IMR-90 (cell line): ENCODE measurements at regions not wholly inside any gene's neighbourhood (a gene's known extent, or its start where the extent isn't known, plus 50 kb on each side); places are given as distances from the start of the nearest gene placed in this dataset.

ENCODE experiments used
- ATAC-seq: fragments of 200-7000 bp; cut with Tn5 transposase; 2 replicates; pipeline ENCODE4 v1.9.1; 2020; ENCODE audit warnings: low read depth, mild to moderate bottlenecking, moderate library complexity
- BruUV-seq: library from RNA; stranded (reverse); fragments of 400-500 nt; replicated peaks from 2 replicates; lab custom pipeline; 2021; lab: Mats Ljungman, UMichigan
- CTCF ChIA-PET: fragments of 300-600 bp; formaldehyde crosslinking; extraction: SDS; loops from one replicate; lab custom pipeline; 2021; ENCODE audit warnings: antibody characterized with exemption; lab: Yijun Ruan, JAX
- POLR2A ChIA-PET: fragments of 300-600 bp; sonication (Branson Sonifier 250); formaldehyde crosslinking; loops from one replicate; lab custom pipeline; 2022; ENCODE audit warnings: antibody characterized with exemption; ENCODE audit not compliant: unreplicated experiment; lab: Charles Lee
- DNase-seq: peaks from one replicate; pipeline ENCODE4 v3.0.0; 2013
- H2AFZ ChIP-seq: replicated peaks from 2 replicates; pipeline ENCODE3; 2013; ENCODE audit warnings: low read length, mild to moderate bottlenecking; ENCODE audit not compliant: poor library complexity
- H2AK5ac ChIP-seq: 2 replicates; pipeline ENCODE4 v1.6.1; 2013; ENCODE audit warnings: low read depth, low read length, inconsistent platforms
- H2AK9ac ChIP-seq: replicated peaks from 2 replicates; pipeline ENCODE3; 2013; ENCODE audit warnings: mild to moderate bottlenecking, low read depth, low read length, moderate library complexity; ENCODE audit not compliant: poor library complexity
- H2BK120ac ChIP-seq: 2 replicates; pipeline ENCODE4 v1.6.1; 2013; ENCODE audit warnings: low read depth, low read length, inconsistent platforms
- H2BK15ac ChIP-seq: 3 replicates; pipeline ENCODE4 v1.6.1; 2013; ENCODE audit warnings: low read depth, low read length, inconsistent platforms
- H2BK20ac ChIP-seq: 2 replicates; pipeline ENCODE4 v1.6.1; 2013; ENCODE audit warnings: low read depth, mild to moderate bottlenecking, inconsistent platforms, low read length, moderate library complexity
- H2BK5ac ChIP-seq: 2 replicates; pipeline ENCODE4 v1.6.1; 2013; ENCODE audit warnings: mild to moderate bottlenecking, low read depth, low read length, inconsistent platforms; ENCODE audit not compliant: poor library complexity, severe bottlenecking
- H3K14ac ChIP-seq: replicated peaks from 2 replicates; pipeline ENCODE4 v1.6.1; 2013; ENCODE audit warnings: low read depth, low read length, inconsistent platforms
- H3K18ac ChIP-seq: 2 replicates; pipeline ENCODE4 v1.6.1; 2013; ENCODE audit warnings: low read depth, low read length, control low read depth
- H3K23ac ChIP-seq: 2 replicates; pipeline ENCODE4 v1.6.1; 2013; ENCODE audit warnings: low read depth, low read length, inconsistent platforms
- H3K27ac ChIP-seq: 2 replicates; pipeline ENCODE4 v1.5.1; 2013; ENCODE audit warnings: mild to moderate bottlenecking, control low read depth, low read length; ENCODE audit not compliant: insufficient read depth
- H3K27me3 ChIP-seq: 2 replicates; pipeline ENCODE4 v1.6.1; 2013; ENCODE audit warnings: low read length; ENCODE audit not compliant: control insufficient read depth, insufficient read depth
- H3K36me3 ChIP-seq: 2 replicates; pipeline ENCODE4 v1.6.1; 2013; ENCODE audit warnings: low read length, mixed read lengths; ENCODE audit not compliant: control insufficient read depth, insufficient read depth
- H3K4ac ChIP-seq: 2 replicates; pipeline ENCODE4 v1.6.1; 2013; ENCODE audit warnings: low read depth, low read length, inconsistent platforms
- H3K4me1 ChIP-seq: 2 replicates; pipeline ENCODE4 v1.6.1; 2013; ENCODE audit warnings: low read length, mixed read lengths; ENCODE audit not compliant: control insufficient read depth, insufficient read depth
- H3K4me2 ChIP-seq: 2 replicates; pipeline ENCODE4 v1.6.1; 2013; ENCODE audit warnings: low read depth, mild to moderate bottlenecking, control low read depth, low read length, moderate library complexity
- H3K4me3 ChIP-seq: 2 replicates; pipeline ENCODE4 v1.5.1; 2013; ENCODE audit warnings: low read depth, mild to moderate bottlenecking, control low read depth, low read length, moderate library complexity; ENCODE audit not compliant: insufficient read depth
- H3K56ac ChIP-seq: 2 replicates; pipeline ENCODE4 v1.6.1; 2013; ENCODE audit warnings: low read length, inconsistent platforms; ENCODE audit not compliant: insufficient read depth; ENCODE audit errors: extremely low read depth
- H3K79me1 ChIP-seq, 2 experiments: 2 replicates each; pipeline ENCODE4 v1.6.1; 2013; ENCODE audit warnings: low read length in 2 of 2, inconsistent platforms in 1 of 2, low read depth in 1 of 2
- H3K9ac ChIP-seq: 2 replicates; pipeline ENCODE4 v1.6.1; 2013; ENCODE audit warnings: low read depth, low read length, control low read depth
- H3K9me1 ChIP-seq: 2 replicates; pipeline ENCODE4 v1.6.1; 2013; ENCODE audit warnings: low read length, inconsistent platforms; ENCODE audit not compliant: insufficient read depth
- H3K9me3 ChIP-seq: 2 replicates; pipeline ENCODE4 v1.6.1; 2013; ENCODE audit warnings: low read length; ENCODE audit not compliant: control insufficient read depth, insufficient read depth
- H4K20me1 ChIP-seq: 2 replicates; pipeline ENCODE4 v1.6.1; 2013; ENCODE audit warnings: low read length, inconsistent platforms; ENCODE audit not compliant: insufficient read depth
- H4K5ac ChIP-seq: 2 replicates; pipeline ENCODE4 v1.6.1; 2013; ENCODE audit warnings: mild to moderate bottlenecking, low read depth, low read length, control low read depth
- H4K8ac ChIP-seq, 2 experiments: 2 replicates each; pipeline ENCODE4 v1.6.1; 2013; ENCODE audit warnings: low read depth in 2 of 2, low read length in 2 of 2, control low read depth in 1 of 2, inconsistent platforms in 1 of 2
- H4K91ac ChIP-seq: 2 replicates; pipeline ENCODE4 v1.6.1; 2013; ENCODE audit warnings: low read depth, low read length, inconsistent platforms; ENCODE audit not compliant: insufficient read depth
- BHLHE40 ChIP-seq: fragments of 150-350 bp; IDR thresholded peaks from 2 replicates; pipeline ENCODE4 v1.6.1; 2016; ENCODE audit warnings: mild to moderate bottlenecking, low read depth, low read length
- CEBPB ChIP-seq: IDR thresholded peaks from 2 replicates; pipeline ENCODE4 v1.6.1; 2012; ENCODE audit warnings: low read depth, low read length, improper control_type of control experiment
- CHD1 ChIP-seq: IDR thresholded peaks from 2 replicates; pipeline ENCODE4 v1.6.1; 2012; ENCODE audit warnings: low read depth, low read length, improper control_type of control experiment
- CTCF ChIP-seq: conservative IDR thresholded peaks from 2 replicates; pipeline ENCODE4 v1.5.1; 2012; ENCODE audit warnings: mild to moderate bottlenecking, low read depth, low read length, improper control_type of control experiment
- ELK1 ChIP-seq: fragments of 150-350 bp; IDR thresholded peaks from 2 replicates; pipeline ENCODE4 v1.6.1; 2016; ENCODE audit warnings: low read depth, mild to moderate bottlenecking, low read length, moderate library complexity, borderline replicate concordance
- FOS ChIP-seq: fragments of 150-350 bp; IDR thresholded peaks from 2 replicates; pipeline ENCODE4 v1.6.1; 2016; ENCODE audit warnings: low read depth, low read length
- MAZ ChIP-seq: IDR thresholded peaks from 2 replicates; pipeline ENCODE4 v1.6.1; 2012; ENCODE audit warnings: low read depth, mild to moderate bottlenecking, low read length, improper control_type of control experiment, moderate library complexity, borderline replicate concordance
- POLR2A ChIP-seq: IDR thresholded peaks from 2 replicates; pipeline ENCODE4 v1.6.1; 2012; ENCODE audit warnings: mild to moderate bottlenecking, low read depth, low read length
- RAD21 ChIP-seq: IDR thresholded peaks from 2 replicates; pipeline ENCODE4 v1.6.1; 2012; ENCODE audit warnings: low read length, improper control_type of control experiment
- RFX5 ChIP-seq: IDR thresholded peaks from 2 replicates; pipeline ENCODE4 v1.8.0; 2012; ENCODE audit warnings: low read depth, mild to moderate bottlenecking, low read length, moderate library complexity
- SMC3 ChIP-seq: fragments of 150-350 bp; IDR thresholded peaks from 2 replicates; pipeline ENCODE4 v1.6.1; 2016; ENCODE audit warnings: low read depth, mild to moderate bottlenecking, antibody characterized with exemption, low read length, moderate library complexity
- USF2 ChIP-seq: fragments of 150-350 bp; IDR thresholded peaks from 2 replicates; pipeline ENCODE4 v1.6.1; 2017; ENCODE audit warnings: mild to moderate bottlenecking, antibody characterized with exemption, low read length, low read depth
- WGBS, 2 experiments: methylation state at CpG; one replicate each; pipeline versions ENCODE4 v1.1.5 to v1.1.7; 2013; ENCODE audit warnings: missing lambda C conversion rate in 2 of 2; ENCODE audit not compliant: insufficient read length in 1 of 2; ENCODE audit errors: extremely low coverage in 2 of 2; 5-methylcytosine and 5-hydroxymethylcytosine counted together
- dilution Hi-C: fragments of 300-500 bp; cut with HindIII; formaldehyde crosslinking; loops from one replicate; pipeline ENCODE4 v1.14.3; 2018; ENCODE audit warnings: low sequenced_read_pairs; ENCODE audit not compliant: unreplicated experiment
- in situ Hi-C: fragments of 300-500 bp; cut with MboI; formaldehyde crosslinking; loops from 3 replicates; pipeline ENCODE4 v1.14.3; 2019; ENCODE audit warnings: low sequenced_read_pairs, inconsistent platforms, mixed read lengths
- intact Hi-C: fragments of 100-400 bp; cut with micrococcal nuclease; formaldehyde crosslinking; loops from 2 replicates; pipeline ENCODE4 v1.10.0; 2022

GRCh38 chr5:51225789-51226742 is 157.2 kb upstream of the ISL1 start:
- no peak overlapping the region for H3K9ac ChIP-seq
- H4K8ac ChIP-seq: no peak overlapping the region
- H3K27me3 ChIP-seq: no peaks in the 10 kb centered on the region
- no peak overlapping the region for H2AK5ac ChIP-seq
- ATAC-seq (no peak), DNase-seq (no peak)
- H2BK5ac ChIP-seq: no peak overlapping the region
- H3K9me1 ChIP-seq: no peaks in the 10 kb centered on the region
- no peak overlapping the region for H3K14ac ChIP-seq
- H3K4me3 ChIP-seq: no peak overlapping the region
- H2BK120ac ChIP-seq: no peak overlapping the region
- CTCF ChIA-PET: no interaction called here
- in situ Hi-C loops: no loop called here
- H3K56ac ChIP-seq: no peak overlapping the region
- 0% methylated on average over 2 of the region's 4 CpGs; no CpG with 5 or more reads in 1 of the 2 experiments for WGBS, 2 experiments
- intact Hi-C loops: no loop called here
- H2BK20ac ChIP-seq: no peak overlapping the region
- BruUV-seq: no TSS peak
- dilution Hi-C loops: no loop called here
- no peaks in the 10 kb centered on the region for H3K4me1 ChIP-seq
- H4K20me1 ChIP-seq: no peaks in the 10 kb centered on the region
- no peak overlapping the region for H2AK9ac ChIP-seq
- no peak overlapping the region for H3K4ac ChIP-seq
- H3K4me2 ChIP-seq: no peak overlapping the region
- POLR2A ChIA-PET: no interaction called here
- H3K36me3 ChIP-seq: no peaks in the 10 kb centered on the region
- no peak overlapping the region for H4K5ac ChIP-seq
- no peak overlapping the region for H2BK15ac ChIP-seq
- H4K91ac ChIP-seq: no peak overlapping the region
- H3K18ac ChIP-seq: no peak overlapping the region
- TF ChIP-seq USF2: no peak
- TF ChIP-seq ELK1: no peak
- no peak for TF ChIP-seq POLR2A
- TF ChIP-seq SMC3: no peak
- TF ChIP-seq RAD21: no peak
- TF ChIP-seq FOS: no peak
- no peak for TF ChIP-seq CEBPB
- no peak for TF ChIP-seq CHD1
- TF ChIP-seq MAZ: no peak
- TF ChIP-seq CTCF: no peak
- no peak for TF ChIP-seq BHLHE40
- no peak for TF ChIP-seq RFX5
- no peak overlapping the region for H3K23ac ChIP-seq
- H3K27ac ChIP-seq: no peak overlapping the region
- H3K9me3 ChIP-seq: peaks cover 4% of the 10 kb centered on the region; the same call in 1 of the 2 replicates
- no peak overlapping the region for H2AFZ ChIP-seq
- H3K79me1 ChIP-seq: no peaks in the 10 kb centered on the region
